OCI-LY3 (cell line): ENCODE measurements at regions not wholly inside any gene's neighbourhood (a gene's known extent, or its start where the extent isn't known, plus 50 kb on each side); places are given as distances from the start of the nearest gene placed in this dataset.

Experiments used
- EZH2phosphoT487 ChIP-seq: fragments of 200-600 bp; shearing (Covaris generic); IDR thresholded peaks from 2 replicates; pipeline ENCODE4 v1.6.1; 2018; ENCODE audit warnings: antibody characterized with exemption, mixed run types, low read depth
- TF ChIP-seq, protein P1 (sequence below): fragments of 200-600, 300-600 bp; sonication (generic); IDR thresholded peaks from 2 replicates; pipeline ENCODE4 v1.5.1; 2014; ENCODE audit warnings: antibody characterized with exemption, low read length, low read depth

DNA sequence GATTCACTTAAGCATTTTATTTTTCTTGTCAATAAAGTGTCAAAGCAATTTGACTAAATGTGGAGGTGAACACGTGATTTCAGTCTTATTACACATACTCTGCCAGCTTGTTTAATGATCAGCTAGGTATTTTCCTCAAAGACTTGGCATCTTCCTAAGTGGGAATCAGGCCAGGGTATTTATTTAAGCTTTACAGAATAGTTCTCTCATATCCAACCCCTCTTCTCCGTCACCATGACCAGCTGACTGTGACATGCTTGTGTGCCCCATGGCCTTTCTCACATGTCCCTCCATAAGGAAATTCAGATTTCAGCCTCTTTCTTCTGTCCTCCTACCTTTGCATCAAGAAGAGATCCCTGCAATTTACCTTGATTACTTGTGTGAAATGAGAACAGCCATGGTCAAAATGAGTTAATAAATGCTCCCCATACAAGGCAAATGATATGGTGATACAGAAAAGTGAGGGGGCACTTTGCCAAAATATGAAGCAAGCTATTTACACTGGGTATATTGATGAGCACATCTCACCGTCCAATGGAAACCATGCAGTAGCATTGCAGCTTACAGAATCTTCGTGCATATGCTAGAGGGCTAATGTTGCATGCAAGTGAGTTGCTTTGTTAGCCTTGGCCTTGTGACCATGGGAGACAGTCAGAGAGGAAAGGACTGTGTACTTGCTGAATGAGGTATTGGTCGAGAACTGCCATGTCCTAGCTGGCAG lies 202.2 kb downstream of the RNF152 start:
- TF ChIP-seq, protein P1, sequence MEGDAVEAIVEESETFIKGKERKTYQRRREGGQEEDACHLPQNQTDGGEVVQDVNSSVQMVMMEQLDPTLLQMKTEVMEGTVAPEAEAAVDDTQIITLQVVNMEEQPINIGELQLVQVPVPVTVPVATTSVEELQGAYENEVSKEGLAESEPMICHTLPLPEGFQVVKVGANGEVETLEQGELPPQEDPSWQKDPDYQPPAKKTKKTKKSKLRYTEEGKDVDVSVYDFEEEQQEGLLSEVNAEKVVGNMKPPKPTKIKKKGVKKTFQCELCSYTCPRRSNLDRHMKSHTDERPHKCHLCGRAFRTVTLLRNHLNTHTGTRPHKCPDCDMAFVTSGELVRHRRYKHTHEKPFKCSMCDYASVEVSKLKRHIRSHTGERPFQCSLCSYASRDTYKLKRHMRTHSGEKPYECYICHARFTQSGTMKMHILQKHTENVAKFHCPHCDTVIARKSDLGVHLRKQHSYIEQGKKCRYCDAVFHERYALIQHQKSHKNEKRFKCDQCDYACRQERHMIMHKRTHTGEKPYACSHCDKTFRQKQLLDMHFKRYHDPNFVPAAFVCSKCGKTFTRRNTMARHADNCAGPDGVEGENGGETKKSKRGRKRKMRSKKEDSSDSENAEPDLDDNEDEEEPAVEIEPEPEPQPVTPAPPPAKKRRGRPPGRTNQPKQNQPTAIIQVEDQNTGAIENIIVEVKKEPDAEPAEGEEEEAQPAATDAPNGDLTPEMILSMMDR: no peak
- TF ChIP-seq EZH2phosphoT487: no peak
